Smooth muscle cell (in vitro differentiated cells): ENCODE measurements at regions not wholly inside any gene's neighbourhood (a gene's known extent, or its start where the extent isn't known, plus 50 kb on each side); places are given as distances from the start of the nearest gene placed in this dataset.

ENCODE experiments used
- DNase-seq: peaks from one replicate; lab custom pipeline; 2025; ENCODE audit not compliant: unreplicated experiment; lab: John Stamatoyannopoulos, UW
- H2AFZ ChIP-seq: fragments of 200-600 bp; sonication (generic); 2 replicates; pipeline ENCODE4 v1.6.0; 2016; ENCODE audit warnings: antibody characterized with exemption, low read depth, mild to moderate bottlenecking
- H3F3A ChIP-seq: fragments of 200-600 bp; sonication (generic); 2 replicates; pipeline ENCODE4 v1.6.0; 2017; ENCODE audit warnings: antibody characterized with exemption, low read depth
- H3K27ac ChIP-seq: fragments of 200-600 bp; sonication (generic); 2 replicates; pipeline ENCODE4 v1.5.1; 2016; ENCODE audit warnings: low read depth, mild to moderate bottlenecking
- H3K27me3 ChIP-seq: fragments of 200-600 bp; sonication (generic); 2 replicates; pipeline ENCODE4 v1.6.1; 2016; ENCODE audit warnings: low read depth, mild to moderate bottlenecking
- H3K36me3 ChIP-seq: fragments of 200-600 bp; sonication (generic); 2 replicates; pipeline ENCODE4 v1.5.1; 2016; ENCODE audit warnings: low read depth
- H3K4me1 ChIP-seq: fragments of 200-600 bp; sonication (generic); 2 replicates; pipeline ENCODE4 v1.5.1; 2016; ENCODE audit warnings: low read depth
- H3K4me2 ChIP-seq: fragments of 200-600 bp; sonication (generic); 2 replicates; pipeline ENCODE4 v1.6.0; 2016; ENCODE audit warnings: mild to moderate bottlenecking
- H3K4me3 ChIP-seq: fragments of 200-600 bp; sonication (generic); 2 replicates; pipeline ENCODE4 v1.5.1; 2016; ENCODE audit warnings: mild to moderate bottlenecking
- H3K79me2 ChIP-seq: fragments of 200-600 bp; sonication (generic); 2 replicates; pipeline ENCODE4 v1.6.0; 2016; ENCODE audit warnings: low read depth, mild to moderate bottlenecking
- H3K9ac ChIP-seq: fragments of 200-600 bp; sonication (generic); 2 replicates; pipeline ENCODE4 v1.6.0; 2016; ENCODE audit warnings: low read depth
- H3K9me3 ChIP-seq: fragments of 200-600 bp; sonication (generic); replicated peaks from 2 replicates; pipeline ENCODE4 v1.5.1; 2016; ENCODE audit warnings: low read depth
- H4K20me1 ChIP-seq: fragments of 200-600 bp; sonication (generic); 2 replicates; pipeline ENCODE4 v1.6.0; 2016; ENCODE audit warnings: low read depth
- CTCF ChIP-seq: fragments of 200-600 bp; sonication (generic); IDR thresholded peaks from 2 replicates; pipeline ENCODE4 v1.5.1; 2017; ENCODE audit warnings: borderline replicate concordance, mild to moderate bottlenecking, antibody characterized with exemption; ENCODE audit not compliant: insufficient read depth, poor library complexity, severe bottlenecking
- WGBS: methylation state at CpG from one replicate; pipeline ENCODE4 v1.1.7; 2016; ENCODE audit warnings: low lambda C conversion rate; 5-methylcytosine and 5-hydroxymethylcytosine counted together

DNA sequence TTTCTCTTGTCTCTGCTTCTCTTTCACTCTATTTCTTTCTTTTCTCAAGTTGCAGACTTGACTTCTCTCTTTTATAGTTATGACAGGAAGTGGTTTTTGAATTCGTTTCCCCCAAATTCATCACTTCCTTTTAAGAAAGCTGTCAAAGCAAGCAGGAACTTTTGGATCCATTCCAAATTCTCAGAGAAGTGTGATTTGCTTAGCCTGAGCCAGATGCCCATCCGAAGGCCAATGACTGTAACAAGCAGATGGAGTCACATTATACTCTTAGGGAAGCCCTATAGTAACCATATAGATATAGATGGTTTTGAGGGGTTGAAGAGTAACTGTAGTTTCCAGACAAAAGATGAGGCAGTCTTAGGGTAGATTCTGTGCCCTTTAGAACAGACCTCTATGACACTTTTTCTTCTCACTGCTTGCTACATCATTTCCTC, 592.0 kb upstream of the KCNMB2 start:
- H3K4me3 ChIP-seq = no peak overlapping the region
- WGBS = 88% methylated on average over 2 of the region's 2 CpGs
- H3K79me2 ChIP-seq = no peaks in the 10 kb centered on the region
- H3K27ac ChIP-seq = no peak overlapping the region
- no peak overlapping the region for H2AFZ ChIP-seq
- no peaks in the 10 kb centered on the region for H4K20me1 ChIP-seq
- no peaks in the 10 kb centered on the region for H3F3A ChIP-seq
- no peak overlapping the region for H3K9ac ChIP-seq
- H3K4me1 ChIP-seq = no peaks in the 10 kb centered on the region
- no peak overlapping the region for H3K4me2 ChIP-seq
- H3K36me3 ChIP-seq = no peaks in the 10 kb centered on the region
- DNase-seq = no peak
- H3K9me3 ChIP-seq = no peaks in the 10 kb centered on the region
- H3K27me3 ChIP-seq = no peaks in the 10 kb centered on the region
- no peak for TF ChIP-seq CTCF

- Histone ChIP-seq H3K27ac (no peak overlapping the region), H2AFZ (no peak overlapping the region), H3K4me2 (no peak overlapping the region)
Measured at GRCh38 chr3:177946048-177946447, 590.2 kb upstream of the KCNMB2 start.

DNA sequence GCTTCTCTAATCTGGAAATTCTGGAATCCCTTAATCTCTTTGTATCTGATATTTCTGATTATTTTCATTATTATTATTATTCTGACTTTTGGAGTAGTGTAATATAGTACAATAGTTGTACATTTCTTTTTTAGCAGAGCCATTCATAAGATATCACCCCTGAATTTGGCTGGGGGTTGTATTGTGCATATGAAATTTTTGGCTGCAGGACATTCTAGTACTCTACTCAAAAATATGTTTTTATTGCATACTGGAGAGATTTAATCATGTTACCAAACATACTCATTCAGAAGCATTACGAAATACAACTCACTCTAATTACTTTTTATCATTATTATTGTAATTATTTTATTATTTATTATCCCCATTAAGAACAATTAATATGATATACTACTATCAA, 589.7 kb upstream of the KCNMB2 start:
- Histone ChIP-seq H3F3A (no peaks in the 10 kb centered on the region), H3K4me3 (no peak overlapping the region), H2AFZ (no peak overlapping the region), H3K79me2 (no peaks in the 10 kb centered on the region), H3K9ac (no peak overlapping the region), H3K27ac (no peak overlapping the region), H3K27me3 (no peaks in the 10 kb centered on the region), H3K9me3 (no peaks in the 10 kb centered on the region), H4K20me1 (no peaks in the 10 kb centered on the region), H3K36me3 (no peaks in the 10 kb centered on the region), H3K4me1 (no peaks in the 10 kb centered on the region), H3K4me2 (no peak overlapping the region)
- 91% methylated on average over 1 of the region's 1 CpG for WGBS
- no peak for DNase-seq
- no peak for TF ChIP-seq CTCF

More at GRCh38 chr3:177946048-177946447, 590.2 kb upstream of the KCNMB2 start:
- 97% methylated on average over 7 of the region's 7 CpGs for WGBS
- Histone ChIP-seq H4K20me1 (no peaks in the 10 kb centered on the region), H3F3A (no peaks in the 10 kb centered on the region), H3K9me3 (no peaks in the 10 kb centered on the region), H3K9ac (no peak overlapping the region), H3K27me3 (no peaks in the 10 kb centered on the region), H3K79me2 (no peaks in the 10 kb centered on the region), H3K4me3 (no peak overlapping the region), H3K4me1 (no peaks in the 10 kb centered on the region), H3K36me3 (no peaks in the 10 kb centered on the region)
- no peak for DNase-seq
- no peak for TF ChIP-seq CTCF

GRCh38 chr3:177946936-177947335, 589.3 kb upstream of the KCNMB2 start:
- Histone ChIP-seq H3K27me3 (no peaks in the 10 kb centered on the region), H3K79me2 (no peaks in the 10 kb centered on the region), H3K4me3 (no peak overlapping the region), H3K4me2 (no peak overlapping the region), H4K20me1 (no peaks in the 10 kb centered on the region), H3K4me1 (no peaks in the 10 kb centered on the region), H3K36me3 (no peaks in the 10 kb centered on the region), H3K9ac (no peak overlapping the region), H3F3A (no peaks in the 10 kb centered on the region), H3K9me3 (no peaks in the 10 kb centered on the region), H2AFZ (no peak overlapping the region), H3K27ac (no peak overlapping the region)
- 97% methylated on average over 3 of the region's 3 CpGs for WGBS
- TF ChIP-seq CTCF = no peak
- DNase-seq = no peak
